ENCODE measurements at regions not wholly inside any gene's neighbourhood (a gene's known extent, or its start where the extent isn't known, plus 50 kb on each side); places are given as distances from the start of the nearest gene placed in this dataset.
"Not testable (repeated sequence)": the region's sequence is repeated elsewhere in the genome, so short reads cannot be mapped to it uniquely, and the experiment has no call there.

DNA sequence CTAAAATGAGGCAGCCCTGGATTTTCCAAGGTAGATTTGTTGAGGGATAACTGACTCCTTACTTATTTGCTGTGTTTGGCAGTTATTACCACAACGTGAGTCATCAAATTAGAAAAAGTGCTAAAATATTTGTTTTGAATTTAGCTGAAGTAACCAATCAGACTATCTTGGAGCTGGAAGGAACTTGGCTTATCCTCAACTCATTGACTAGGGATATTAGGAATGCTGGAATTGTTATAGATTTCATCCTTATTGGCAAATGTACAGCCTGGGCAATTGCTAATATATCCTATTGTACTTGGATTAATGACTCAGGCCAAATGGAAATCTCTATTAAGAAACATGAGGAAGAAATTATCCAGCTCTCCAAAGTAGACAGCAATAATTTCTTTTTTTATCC is 1189.0 kb upstream of the LRRN3 start (continued):
- TF ChIP-seq PAX8 (IDR thresholded peaks at IDR 0.05) (no peak), HCFC1 (IDR thresholded peaks at IDR 0.05; ENCODE audit: low read length) (no peak), SUZ12 (IDR thresholded peaks at IDR 0.05; ENCODE audit: unreplicated experiment) (no peak), NFXL1 (IDR thresholded peaks at IDR 0.05; ENCODE audit: borderline replicate concordance) (no peak), CHD1 (IDR thresholded peaks at IDR 0.05; ENCODE audit: low read depth, low read length) (no peak), RAD21 (IDR thresholded peaks at IDR 0.05; ENCODE audit: insufficient read depth, low read depth, low read length) (no peak)

DNA sequence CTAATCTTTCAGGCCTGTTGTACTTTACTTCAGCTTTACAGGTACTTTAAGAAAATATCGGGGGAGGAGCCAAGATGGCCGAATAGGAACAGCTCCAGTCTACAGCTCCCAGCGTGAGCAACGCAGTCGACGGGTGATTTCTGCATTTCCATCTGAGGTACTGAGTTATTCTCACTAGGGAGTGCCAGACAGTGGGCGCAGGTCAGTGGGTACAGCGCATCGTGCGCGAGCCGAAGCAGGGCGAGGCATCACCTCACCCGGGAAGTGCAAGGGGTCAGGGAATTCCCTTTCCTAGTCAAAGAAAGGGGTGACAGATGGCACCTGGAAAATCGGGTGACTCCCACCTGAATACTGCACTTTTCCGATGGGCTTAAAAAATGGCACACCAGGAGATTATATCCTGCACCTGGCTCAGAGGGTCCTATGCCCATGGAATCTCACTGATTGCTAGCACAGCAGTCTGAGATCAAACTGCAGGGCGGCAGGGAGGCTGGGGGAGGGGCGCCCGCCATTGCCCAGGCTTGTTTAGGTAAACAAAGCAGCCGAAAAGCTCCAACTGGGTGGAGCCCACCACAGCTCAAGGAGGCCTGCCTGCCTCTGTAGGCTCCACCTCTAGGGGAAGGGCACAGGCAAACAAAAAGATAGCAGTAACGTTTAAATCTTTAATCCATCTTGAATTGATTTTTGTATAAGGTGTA is 1185.4 kb upstream of the LRRN3 start:
- H3K27me3 ChIP-seq (replicated peaks in 1 of 2; ENCODE audit: control insufficient read depth in 2 of 2, insufficient read depth in 2 of 2, low read length in 1 of 2); H3K36me3 ChIP-seq (ENCODE audit: control insufficient read depth in 2 of 2, insufficient read depth in 2 of 2, low read length in 1 of 2); H3K27ac ChIP-seq (ENCODE audit: control insufficient read depth, insufficient read depth); H4K20me1 ChIP-seq (ENCODE audit: control insufficient read depth, insufficient read depth); H3K4me2 ChIP-seq (ENCODE audit: control insufficient read depth, insufficient read depth); H3K4me3 ChIP-seq; BruUV-seq (replicated peaks); FAIRE-seq; ATAC-seq; intact Hi-C loops (cut with micrococcal nuclease; ENCODE audit: unreplicated experiment); H3K9me3 ChIP-seq (replicated peaks; ENCODE audit: control insufficient read depth, insufficient read depth, low read length); in situ Hi-C loops (cut with MboI); SMC1A ChIA-PET (ENCODE audit: uncharacterized antibody, unreplicated experiment); POLR2A ChIA-PET; CTCF ChIA-PET; RAD21 ChIA-PET (ENCODE audit: unreplicated experiment); H2AFZ ChIP-seq (ENCODE audit: control insufficient read depth, low read depth, low read length); H3K4me1 ChIP-seq (ENCODE audit: control insufficient read depth, insufficient read depth, low read length); DNase-seq (ENCODE audit: low read depth, low spot score); H3K9ac ChIP-seq (ENCODE audit: control insufficient read depth, insufficient read depth, low read length); H3K79me2 ChIP-seq (ENCODE audit: control insufficient read depth, insufficient read depth, low read length): not testable (repeated sequence)
- 57% methylated on average over 21 of the region's 21 CpGs for whole genome bisulfite sequencing (ENCODE audit: insufficient coverage, insufficient replicate concordance, low lambda C conversion rate, missing lambda C conversion rate)

DNA sequence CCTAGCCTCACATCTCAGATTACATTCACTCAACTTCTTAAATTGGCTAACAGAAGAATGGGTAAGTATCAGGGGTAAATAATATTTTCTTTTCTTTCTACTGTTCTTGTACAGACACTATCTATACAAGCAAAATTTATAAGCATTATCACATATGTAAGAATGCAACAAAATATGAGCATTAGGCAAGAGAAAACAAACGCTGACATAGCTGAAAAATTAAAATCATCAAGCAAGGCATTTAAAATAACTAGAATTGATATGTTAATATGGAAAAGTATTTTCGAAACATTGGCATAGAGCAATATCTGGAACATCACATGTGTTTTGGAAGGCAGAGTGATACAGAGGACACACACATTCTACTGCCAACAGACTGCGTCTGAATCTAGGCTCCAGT is 1175.3 kb upstream of the LRRN3 start:
- no peak for ATAC-seq
- WGBS (ENCODE audit: insufficient coverage, insufficient replicate concordance, low lambda C conversion rate, missing lambda C conversion rate) = 41% methylated on average over 3 of the region's 3 CpGs
- FAIRE-seq = no peak
- H2AFZ ChIP-seq (ENCODE audit: control insufficient read depth, low read depth, low read length) = no peak overlapping the region
- H3K27me3 ChIP-seq (replicated peaks in 1 of 2; ENCODE audit: control insufficient read depth in 2 of 2, insufficient read depth in 2 of 2, low read length in 1 of 2) = no peaks in the 10 kb centered on the region
- no peak overlapping the region for H3K27ac ChIP-seq (ENCODE audit: control insufficient read depth, insufficient read depth)
- RAD21 ChIA-PET (ENCODE audit: unreplicated experiment) = no interaction called here
- H3K4me1 ChIP-seq (ENCODE audit: control insufficient read depth, insufficient read depth, low read length) = no peaks in the 10 kb centered on the region
- no peak overlapping the region for H3K4me2 ChIP-seq (ENCODE audit: control insufficient read depth, insufficient read depth)
- H3K9me3 ChIP-seq (replicated peaks; ENCODE audit: control insufficient read depth, insufficient read depth, low read length) = no peaks in the 10 kb centered on the region
- H3K4me3 ChIP-seq = no peak overlapping the region
- CTCF ChIA-PET = no interaction called here
- intact Hi-C loops (cut with micrococcal nuclease; ENCODE audit: unreplicated experiment) (no loop called here), in situ Hi-C loops (cut with MboI) (no loop called here)
- TF ChIP-seq MEF2B (IDR thresholded peaks at IDR 0.05; ENCODE audit: partially characterized antibody, poor library complexity, severe bottlenecking) (no peak), SREBF1 (IDR thresholded peaks at IDR 0.05; ENCODE audit: low read length) (no peak), IRF4 (IDR thresholded peaks at IDR 0.05; ENCODE audit: low read depth, low read length) (no peak), SUPT20H (IDR thresholded peaks at IDR 0.05; ENCODE audit: borderline replicate concordance, control insufficient read depth, low read depth, low read length) (no peak), RB1 (IDR thresholded peaks at IDR 0.05; ENCODE audit: borderline replicate concordance) (no peak)
- TF ChIP-seq, protein P1, sequence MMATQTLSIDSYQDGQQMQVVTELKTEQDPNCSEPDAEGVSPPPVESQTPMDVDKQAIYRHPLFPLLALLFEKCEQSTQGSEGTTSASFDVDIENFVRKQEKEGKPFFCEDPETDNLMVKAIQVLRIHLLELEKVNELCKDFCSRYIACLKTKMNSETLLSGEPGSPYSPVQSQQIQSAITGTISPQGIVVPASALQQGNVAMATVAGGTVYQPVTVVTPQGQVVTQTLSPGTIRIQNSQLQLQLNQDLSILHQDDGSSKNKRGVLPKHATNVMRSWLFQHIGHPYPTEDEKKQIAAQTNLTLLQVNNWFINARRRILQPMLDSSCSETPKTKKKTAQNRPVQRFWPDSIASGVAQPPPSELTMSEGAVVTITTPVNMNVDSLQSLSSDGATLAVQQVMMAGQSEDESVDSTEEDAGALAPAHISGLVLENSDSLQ (IDR thresholded peaks at IDR 0.05) = no peak
- TF ChIP-seq, protein P2, sequence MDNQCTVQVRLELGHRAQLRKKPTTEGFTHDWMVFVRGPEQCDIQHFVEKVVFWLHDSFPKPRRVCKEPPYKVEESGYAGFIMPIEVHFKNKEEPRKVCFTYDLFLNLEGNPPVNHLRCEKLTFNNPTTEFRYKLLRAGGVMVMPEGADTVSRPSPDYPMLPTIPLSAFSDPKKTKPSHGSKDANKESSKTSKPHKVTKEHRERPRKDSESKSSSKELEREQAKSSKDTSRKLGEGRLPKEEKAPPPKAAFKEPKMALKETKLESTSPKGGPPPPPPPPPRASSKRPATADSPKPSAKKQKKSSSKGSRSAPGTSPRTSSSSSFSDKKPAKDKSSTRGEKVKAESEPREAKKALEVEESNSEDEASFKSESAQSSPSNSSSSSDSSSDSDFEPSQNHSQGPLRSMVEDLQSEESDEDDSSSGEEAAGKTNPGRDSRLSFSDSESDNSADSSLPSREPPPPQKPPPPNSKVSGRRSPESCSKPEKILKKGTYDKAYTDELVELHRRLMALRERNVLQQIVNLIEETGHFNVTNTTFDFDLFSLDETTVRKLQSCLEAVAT (IDR thresholded peaks at IDR 0.05) = no peak
- no peaks in the 10 kb centered on the region for H3K36me3 ChIP-seq (ENCODE audit: control insufficient read depth in 2 of 2, insufficient read depth in 2 of 2, low read length in 1 of 2)
- H4K20me1 ChIP-seq (ENCODE audit: control insufficient read depth, insufficient read depth) = no peaks in the 10 kb centered on the region
- DNase-seq (ENCODE audit: low read depth, low spot score) = no peak
- BruUV-seq (replicated peaks) = no TSS peak
- POLR2A ChIA-PET = no interaction called here
- no peaks in the 10 kb centered on the region for H3K79me2 ChIP-seq (ENCODE audit: control insufficient read depth, insufficient read depth, low read length)
- SMC1A ChIA-PET (ENCODE audit: uncharacterized antibody, unreplicated experiment) = no interaction called here
- H3K9ac ChIP-seq (ENCODE audit: control insufficient read depth, insufficient read depth, low read length) = no peak overlapping the region
